ENCODE measurements at regions not wholly inside any gene's neighbourhood (a gene's known extent, or its start where the extent isn't known, plus 50 kb on each side); places are given as distances from the start of the nearest gene placed in this dataset.

DNA sequence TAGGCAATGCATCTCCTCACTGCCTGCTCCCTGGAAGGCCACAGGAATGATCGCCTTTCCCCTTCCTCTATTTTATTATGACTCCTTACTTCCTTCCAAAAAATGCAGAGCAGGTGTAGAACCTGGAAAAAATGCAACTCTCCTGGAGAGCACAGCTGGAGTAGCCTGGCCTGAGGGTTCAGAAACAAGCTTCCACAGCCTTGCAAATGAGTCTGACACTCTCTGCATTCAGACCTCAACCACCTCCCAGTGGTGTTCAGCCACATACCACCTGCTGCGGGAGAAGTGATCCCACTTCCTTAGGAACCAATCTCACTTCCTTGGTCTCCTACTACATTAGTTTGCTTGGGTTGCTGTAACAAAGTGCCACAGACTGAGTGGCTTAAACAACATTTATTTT is 368.1 kb upstream of the NOCT start:
- no peak for DNase-seq
- no peaks in the 10 kb centered on the region for H3K9me3 ChIP-seq
- 82 to 86% methylated on average over 1 to 2 of the region's 2 CpGs for WGBS, 2 donors (ENCODE audit: low coverage in 1 of 2)
- no peak overlapping the region for H3K4me3 ChIP-seq
- TF ChIP-seq POLR2A (IDR thresholded peaks at IDR 0.05) (no peak), POLR2AphosphoS5 (IDR thresholded peaks at IDR 0.05) (no peak), EP300 (IDR thresholded peaks at IDR 0.05; ENCODE audit: low read depth) (no peak)
- TF ChIP-seq, protein P1, sequence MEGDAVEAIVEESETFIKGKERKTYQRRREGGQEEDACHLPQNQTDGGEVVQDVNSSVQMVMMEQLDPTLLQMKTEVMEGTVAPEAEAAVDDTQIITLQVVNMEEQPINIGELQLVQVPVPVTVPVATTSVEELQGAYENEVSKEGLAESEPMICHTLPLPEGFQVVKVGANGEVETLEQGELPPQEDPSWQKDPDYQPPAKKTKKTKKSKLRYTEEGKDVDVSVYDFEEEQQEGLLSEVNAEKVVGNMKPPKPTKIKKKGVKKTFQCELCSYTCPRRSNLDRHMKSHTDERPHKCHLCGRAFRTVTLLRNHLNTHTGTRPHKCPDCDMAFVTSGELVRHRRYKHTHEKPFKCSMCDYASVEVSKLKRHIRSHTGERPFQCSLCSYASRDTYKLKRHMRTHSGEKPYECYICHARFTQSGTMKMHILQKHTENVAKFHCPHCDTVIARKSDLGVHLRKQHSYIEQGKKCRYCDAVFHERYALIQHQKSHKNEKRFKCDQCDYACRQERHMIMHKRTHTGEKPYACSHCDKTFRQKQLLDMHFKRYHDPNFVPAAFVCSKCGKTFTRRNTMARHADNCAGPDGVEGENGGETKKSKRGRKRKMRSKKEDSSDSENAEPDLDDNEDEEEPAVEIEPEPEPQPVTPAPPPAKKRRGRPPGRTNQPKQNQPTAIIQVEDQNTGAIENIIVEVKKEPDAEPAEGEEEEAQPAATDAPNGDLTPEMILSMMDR (IDR thresholded peaks at IDR 0.05), result no peak
- H3K36me3 ChIP-seq, result no peaks in the 10 kb centered on the region
- no peaks in the 10 kb centered on the region for H3K4me1 ChIP-seq
- no peak overlapping the region for H3K27ac ChIP-seq
- in situ Hi-C loops (cut with MboI; ENCODE audit: low pct_ligation_motif_present in 1 of 4, low pct_unique_long_range_greater_than_20kb in 1 of 4, low sequenced_read_pairs in 3 of 4) (no loop called here), intact Hi-C loops (cut with DNase I; ENCODE audit: low total_unique reads) (no loop called here)
- H3K27me3 ChIP-seq, result no peaks in the 10 kb centered on the region

DNA sequence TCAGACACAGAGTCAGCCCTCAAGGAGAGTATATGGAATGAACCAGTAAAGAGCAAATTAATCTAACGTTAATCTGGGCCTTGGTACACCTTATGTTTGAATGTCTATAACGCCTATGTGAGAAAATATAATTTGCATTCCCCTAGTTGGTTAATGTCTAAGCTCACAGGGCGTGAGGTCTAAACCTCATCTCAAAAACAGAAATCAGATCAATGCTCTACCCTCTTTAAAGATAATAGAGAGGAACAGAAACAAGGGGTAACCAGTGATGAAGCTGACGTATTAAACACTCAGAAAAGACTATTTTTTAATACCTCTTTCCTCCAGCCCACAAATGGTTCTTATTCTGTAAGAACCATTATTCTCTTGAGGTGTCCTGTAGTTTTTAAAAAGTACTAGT is 369.2 kb upstream of the NOCT start:
- H3K36me3 ChIP-seq, result no peaks in the 10 kb centered on the region
- no peak for DNase-seq
- H3K27me3 ChIP-seq, result no peaks in the 10 kb centered on the region
- no peak overlapping the region for H3K27ac ChIP-seq
- intact Hi-C loops (cut with DNase I; ENCODE audit: low total_unique reads) (no loop called here), in situ Hi-C loops (cut with MboI; ENCODE audit: low pct_ligation_motif_present in 1 of 4, low pct_unique_long_range_greater_than_20kb in 1 of 4, low sequenced_read_pairs in 3 of 4) (no loop called here)
- no peaks in the 10 kb centered on the region for H3K9me3 ChIP-seq
- TF ChIP-seq POLR2A (IDR thresholded peaks at IDR 0.05), result no peak
- TF ChIP-seq POLR2AphosphoS5 (IDR thresholded peaks at IDR 0.05), result no peak
- TF ChIP-seq, protein P1 (IDR thresholded peaks at IDR 0.05), result no peak
- TF ChIP-seq EP300 (IDR thresholded peaks at IDR 0.05; ENCODE audit: low read depth), result no peak
- H3K4me3 ChIP-seq, result no peak overlapping the region
- H3K4me1 ChIP-seq, result no peaks in the 10 kb centered on the region
- 77 to 78% methylated on average over 4 of the region's 4 CpGs for WGBS, 2 donors (ENCODE audit: low coverage in 1 of 2)

DNA sequence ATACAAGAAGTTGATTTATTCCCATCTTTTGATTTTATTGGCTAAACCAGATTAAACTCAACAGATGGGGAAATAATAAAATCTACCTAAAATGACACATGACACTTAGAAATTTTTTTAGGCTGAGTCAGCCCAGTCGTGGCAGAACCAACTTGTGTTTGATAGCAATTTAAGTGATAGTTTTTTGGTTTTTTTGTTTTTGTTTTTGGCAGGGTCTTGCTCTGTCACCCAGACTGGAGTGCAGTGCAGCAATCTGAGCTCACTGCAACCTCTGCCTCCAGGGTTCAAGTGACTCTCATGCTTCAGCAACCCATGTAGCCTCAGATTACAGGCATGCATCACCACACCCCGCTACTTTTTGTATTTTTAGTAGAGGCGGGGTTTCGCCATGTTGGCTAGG is 370.3 kb upstream of the NOCT start:
- TF ChIP-seq POLR2A (IDR thresholded peaks at IDR 0.05), result no peak
- TF ChIP-seq POLR2AphosphoS5 (IDR thresholded peaks at IDR 0.05), result no peak
- TF ChIP-seq EP300 (IDR thresholded peaks at IDR 0.05; ENCODE audit: low read depth), result no peak
- TF ChIP-seq, protein P1 (IDR thresholded peaks at IDR 0.05), result no peak
- H3K27ac ChIP-seq, result no peak overlapping the region
- H3K4me1 ChIP-seq, result no peaks in the 10 kb centered on the region
- H3K9me3 ChIP-seq, result no peaks in the 10 kb centered on the region
- intact Hi-C loops (cut with DNase I; ENCODE audit: low total_unique reads) (no loop called here), in situ Hi-C loops (cut with MboI; ENCODE audit: low pct_ligation_motif_present in 1 of 4, low pct_unique_long_range_greater_than_20kb in 1 of 4, low sequenced_read_pairs in 3 of 4) (no loop called here)
- WGBS, 2 donors (ENCODE audit: low coverage in 1 of 2), result 77 to 82% methylated on average over 4 of the region's 4 CpGs
- no peak for DNase-seq
- H3K36me3 ChIP-seq, result no peaks in the 10 kb centered on the region
- no peaks in the 10 kb centered on the region for H3K27me3 ChIP-seq
- no peak overlapping the region for H3K4me3 ChIP-seq

DNA sequence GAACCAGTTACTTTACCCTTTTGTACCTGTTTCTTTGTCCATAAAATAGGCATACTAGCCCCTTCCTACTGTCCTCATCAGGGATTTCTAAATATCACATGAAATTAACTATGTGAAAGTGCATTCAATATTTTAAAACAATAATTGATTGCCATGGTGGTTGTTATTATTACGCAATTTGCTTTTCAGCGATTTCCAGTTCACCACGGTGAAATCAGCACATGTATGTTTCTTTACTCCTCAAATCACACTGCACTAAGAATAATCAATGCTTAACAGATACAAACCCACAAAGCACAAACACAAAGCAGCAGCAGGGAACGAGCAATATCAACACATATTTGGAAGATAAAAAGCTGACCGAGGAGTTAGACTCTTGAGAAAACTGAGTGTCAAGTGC is 371.3 kb upstream of the NOCT start:
- 63 to 76% methylated on average over 4 to 5 of the region's 5 CpGs for WGBS, 2 donors (ENCODE audit: low coverage in 1 of 2)
- Histone ChIP-seq H3K9me3 (no peaks in the 10 kb centered on the region), H3K27me3 (no peaks in the 10 kb centered on the region), H3K4me1 (no peaks in the 10 kb centered on the region), H3K4me3 (no peak overlapping the region), H3K27ac (no peak overlapping the region), H3K36me3 (no peaks in the 10 kb centered on the region)
- DNase-seq, result no peak
- intact Hi-C loops (cut with DNase I; ENCODE audit: low total_unique reads) (no loop called here), in situ Hi-C loops (cut with MboI; ENCODE audit: low pct_ligation_motif_present in 1 of 4, low pct_unique_long_range_greater_than_20kb in 1 of 4, low sequenced_read_pairs in 3 of 4) (no loop called here)
- TF ChIP-seq POLR2AphosphoS5 (IDR thresholded peaks at IDR 0.05) (no peak), POLR2A (IDR thresholded peaks at IDR 0.05) (no peak), EP300 (IDR thresholded peaks at IDR 0.05; ENCODE audit: low read depth) (no peak)
- TF ChIP-seq, protein P1 (IDR thresholded peaks at IDR 0.05), result no peak
